Activated T-cell treated with anti-CD3 and anti-CD28 coated beads, Interleukin-2, amount 50 U/mL, for 48 hours (primary cell): ENCODE measurements at regions not wholly inside any gene's neighbourhood (a gene's known extent, or its start where the extent isn't known, plus 50 kb on each side); places are given as distances from the start of the nearest gene placed in this dataset.
A peak's percentile ranks its signal among the peaks of the same experiment; 100 is the strongest.
"Not testable (repeated sequence)": the region's sequence is repeated elsewhere in the genome, so short reads cannot be mapped to it uniquely, and the experiment has no call there.

ENCODE experiments used
- DNase-seq, 2 experiments: peaks; one replicate each; pipeline ENCODE4 v3.0.0-alpha.2; 2020

DNA sequence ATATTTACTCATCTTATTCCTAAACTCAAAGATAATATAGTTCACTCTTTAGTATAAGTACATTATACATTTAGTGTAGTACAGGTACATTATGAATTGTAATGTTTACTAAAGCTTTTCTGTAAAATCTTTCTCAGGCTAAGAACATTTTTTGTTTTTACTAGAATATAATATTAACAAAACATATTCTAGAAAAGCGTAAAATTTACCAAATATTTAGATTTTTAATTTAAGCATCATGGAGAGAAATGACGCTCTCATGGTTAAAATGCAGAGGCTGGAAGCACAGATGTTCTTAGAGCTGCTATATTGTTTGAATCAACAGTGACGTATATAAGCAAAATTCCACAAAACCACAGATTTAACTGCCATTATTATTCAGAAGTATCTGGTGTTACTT is 54.7 kb upstream of the NBPF15 start:
- DNase-seq, result not testable (repeated sequence)

DNA sequence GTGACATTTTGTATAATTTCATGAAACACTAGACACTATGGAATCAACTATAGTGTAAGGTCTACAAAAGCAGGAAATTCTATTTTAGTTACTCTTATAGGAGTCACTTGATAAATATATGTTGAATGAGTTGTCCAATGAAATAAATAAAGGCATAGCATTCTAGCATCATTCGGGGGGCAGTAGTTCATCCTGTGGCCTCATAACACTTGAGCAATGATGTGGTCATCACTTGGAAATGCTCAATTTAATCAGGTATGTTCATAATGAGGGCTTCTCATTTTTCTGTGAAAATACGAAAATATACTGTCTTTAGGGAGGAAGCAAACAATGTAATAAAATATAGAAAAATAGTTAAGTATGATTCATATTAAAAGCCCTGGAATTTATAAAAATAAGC is 55.4 kb upstream of the NBPF15 start:
- not testable (repeated sequence) for DNase-seq

DNA sequence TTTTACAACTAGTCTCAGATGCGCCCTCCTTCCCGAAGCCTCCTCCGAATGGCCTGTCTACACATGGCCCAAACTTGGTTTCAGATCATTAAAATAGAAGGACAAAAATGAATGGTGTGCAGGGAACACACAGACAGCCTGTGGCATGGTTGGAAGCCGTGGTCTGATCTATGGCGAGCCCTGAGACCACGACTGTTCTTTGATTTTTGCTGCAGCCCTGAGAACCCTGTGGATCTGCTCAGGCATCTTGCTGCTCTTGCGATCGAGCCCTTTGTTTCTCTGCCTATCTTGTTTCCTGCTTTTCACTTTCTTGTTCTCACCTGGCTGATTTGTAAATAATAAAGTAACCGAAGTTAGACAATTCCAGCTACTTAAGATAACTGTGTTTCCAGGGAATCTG is 57.0 kb upstream of the NBPF15 start:
- DNase-seq, result not testable (repeated sequence)

DNA sequence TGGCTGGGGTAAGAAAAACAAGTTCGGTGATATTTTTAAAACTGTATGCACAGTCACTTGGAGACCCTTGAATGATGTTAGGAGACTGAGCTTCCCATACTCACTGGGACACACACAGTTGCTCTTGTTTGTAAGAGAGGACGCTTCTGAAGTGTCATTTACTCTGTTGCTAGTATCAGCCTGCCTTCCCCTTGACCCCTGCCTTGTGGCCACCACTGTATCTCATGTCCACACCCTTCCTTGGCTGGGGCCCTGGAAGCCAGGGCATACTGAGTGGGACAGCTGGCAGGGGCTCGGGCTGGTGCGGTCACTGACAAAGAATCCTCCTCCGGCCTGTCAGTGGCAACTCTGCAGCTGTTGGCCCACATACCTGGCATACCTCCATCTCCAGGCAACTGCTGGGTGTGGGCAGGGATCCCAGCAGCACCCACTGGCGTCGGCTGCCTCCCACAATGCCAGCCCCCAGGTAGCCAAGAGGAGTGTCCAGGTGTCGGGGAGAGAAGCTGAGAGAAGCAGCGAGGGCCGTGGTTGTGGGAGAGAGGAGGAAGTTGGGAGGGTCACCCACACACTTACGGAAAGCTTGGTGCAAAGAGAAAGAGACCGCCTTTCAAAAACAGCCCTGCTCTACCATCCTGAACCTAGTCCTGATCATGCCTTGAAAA is 58.2 kb upstream of the NBPF15 start:
- not testable (repeated sequence) for DNase-seq

- DNase-seq, result peak; percentile 63 to 65
These were observed 62.4 kb upstream of the NBPF15 start for GRCh38 chr1:144523661-144524407.

DNA sequence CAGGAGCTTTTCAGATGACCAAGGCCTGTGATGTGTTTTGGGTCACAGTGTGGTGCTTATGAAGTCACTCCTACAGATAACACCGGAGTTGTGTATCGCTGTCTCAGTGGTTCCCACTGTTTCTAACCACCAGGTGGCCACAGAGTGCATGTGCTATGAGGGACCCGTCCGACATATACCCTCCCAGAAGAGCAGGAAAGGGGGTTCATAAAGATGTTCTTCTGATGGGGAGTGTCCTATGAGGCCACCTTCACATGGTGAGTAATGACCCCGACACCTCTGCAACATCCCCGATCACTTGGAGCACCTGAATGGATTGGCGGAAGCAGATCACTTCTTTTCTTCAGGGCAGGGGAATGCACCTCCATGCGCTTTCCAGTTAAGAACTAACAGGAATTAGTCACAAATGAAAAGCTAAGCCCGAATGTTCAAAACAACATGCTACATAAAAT is 60.5 kb upstream of the PPIAL4F start:
- DNase-seq, result peak; percentile 43 to 56

GRCh38 chr1:144533480-144533879 is 59.2 kb upstream of the PPIAL4F start:
- not testable (repeated sequence) for DNase-seq

DNA sequence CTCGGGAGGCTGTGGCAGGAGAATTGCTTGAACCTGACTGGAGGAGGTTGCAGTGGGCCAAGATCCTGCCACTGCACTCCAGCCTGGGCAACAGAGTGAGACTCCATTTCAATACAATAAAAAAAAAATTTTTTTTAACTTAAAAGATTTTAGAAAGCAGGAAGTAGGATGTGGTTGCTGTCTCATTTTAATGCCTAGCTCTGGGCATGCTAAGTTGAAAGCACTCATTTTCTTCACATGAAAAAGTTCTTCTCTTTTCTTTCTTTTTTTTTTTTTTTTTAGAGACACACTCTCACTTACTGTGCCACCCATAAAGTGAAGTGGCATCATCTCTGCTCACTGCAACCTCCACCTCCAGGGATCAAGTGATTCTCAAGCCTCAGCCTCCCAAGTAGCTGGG is 58.4 kb upstream of the PPIAL4F start:
- not testable (repeated sequence) for DNase-seq

DNA sequence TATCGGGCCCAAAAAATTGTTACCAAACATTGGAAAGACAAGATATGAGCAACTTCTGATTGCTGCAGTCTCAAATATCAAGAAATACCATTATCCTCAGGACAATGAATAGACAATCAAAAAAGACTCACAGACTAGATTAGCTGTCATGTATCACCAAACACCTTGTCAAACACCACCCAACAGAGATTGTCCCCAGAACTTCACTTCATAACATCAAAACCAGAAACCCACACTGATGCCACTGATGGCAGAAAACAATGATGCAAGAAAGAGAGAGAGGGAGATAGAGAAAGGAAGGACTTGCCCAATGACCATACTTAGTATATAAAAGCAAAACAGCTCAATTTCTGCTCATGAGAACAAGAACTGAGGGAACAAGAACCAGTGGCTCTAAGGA is 56.0 kb upstream of the PPIAL4F start:
- DNase-seq, result not testable (repeated sequence)

DNA sequence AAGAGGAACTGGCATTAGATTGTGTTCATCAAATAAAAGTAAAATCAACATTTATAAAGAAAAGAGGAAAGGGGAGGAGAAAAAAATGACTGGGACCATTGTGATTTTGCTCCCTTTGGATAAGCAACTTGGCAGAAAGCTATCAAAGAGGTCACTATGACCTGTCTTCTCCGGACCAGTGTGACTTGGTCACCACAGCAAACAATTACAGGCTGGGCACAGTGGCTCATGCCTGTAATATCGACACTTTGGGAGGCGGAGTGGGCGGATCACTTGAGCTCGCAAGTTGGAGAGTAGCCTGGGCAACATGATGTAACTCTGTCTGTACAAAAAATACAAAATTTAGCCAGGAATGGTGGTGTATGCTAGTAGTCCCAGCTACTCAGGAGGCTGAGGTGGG is 55.5 kb upstream of the PPIAL4F start:
- DNase-seq, result not testable (repeated sequence)

GRCh38 chr1:144538736-144539135 is 54.0 kb upstream of the PPIAL4F start:
- not testable (repeated sequence) for DNase-seq

DNA sequence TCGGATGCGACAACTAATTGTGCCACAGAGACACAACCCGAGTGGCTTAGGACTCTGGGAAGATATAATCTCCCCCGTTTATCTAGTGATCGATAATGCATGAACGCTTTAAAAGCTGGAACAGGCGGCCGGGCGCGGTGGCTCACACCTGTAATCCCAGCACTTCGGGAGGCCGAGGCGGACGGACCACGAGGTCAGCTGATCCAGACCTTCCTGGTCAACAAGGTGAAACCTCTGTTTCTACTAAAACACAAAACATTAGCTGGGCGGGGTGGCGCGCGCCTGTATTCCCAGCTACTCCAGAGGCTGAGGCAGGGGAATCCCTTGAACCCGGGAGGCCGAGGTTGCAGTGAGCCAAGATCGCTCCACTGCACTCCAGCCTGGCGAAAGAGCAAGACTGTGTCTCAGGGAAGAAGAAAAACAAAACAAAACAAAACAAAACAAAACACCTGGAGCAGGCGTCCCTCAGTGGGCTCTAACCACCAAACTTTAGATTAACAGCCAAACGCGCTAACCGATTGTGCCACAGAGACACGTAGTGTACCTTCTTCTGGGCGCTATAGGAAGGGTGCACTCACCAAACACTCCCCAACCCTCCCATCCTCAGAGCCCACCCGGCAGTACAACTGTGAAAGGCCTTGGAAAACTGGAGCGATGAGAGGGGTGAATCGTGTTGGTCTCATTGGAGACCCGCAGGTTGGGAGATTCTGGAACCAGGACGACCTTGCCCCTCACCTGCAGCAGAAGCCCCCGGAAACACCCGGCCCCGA is 53.3 kb upstream of the PPIAL4F start:
- DNase-seq, result not testable (repeated sequence)
